ENCODE measurements at regions not wholly inside any gene's neighbourhood (a gene's known extent, or its start where the extent isn't known, plus 50 kb on each side); places are given as distances from the start of the nearest gene placed in this dataset.

DNA sequence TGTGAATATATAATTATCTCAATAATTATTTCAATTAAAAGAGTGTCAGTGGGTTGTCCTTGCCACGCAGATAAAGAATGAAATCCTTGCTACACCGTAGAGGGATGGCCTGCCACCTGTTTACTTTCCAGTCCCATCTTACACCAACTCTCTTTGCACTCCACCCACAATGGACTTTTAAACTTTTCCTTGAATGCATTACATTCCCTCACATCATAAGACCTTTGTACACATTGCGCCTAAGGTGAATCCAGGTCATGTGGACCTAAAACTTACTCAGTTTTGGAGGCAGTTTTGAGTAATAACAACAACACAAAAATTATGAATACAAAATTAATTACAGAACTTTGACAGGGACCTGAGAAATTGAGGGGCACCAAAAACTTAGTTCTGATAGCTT is 78.7 kb upstream of the PDE5A start (continued):
- TF ChIP-seq ZNF552 (CRISPR knock-in tag; IDR thresholded peaks at IDR 0.05; ENCODE audit: borderline replicate concordance) = no peak
- TF ChIP-seq, protein P1, sequence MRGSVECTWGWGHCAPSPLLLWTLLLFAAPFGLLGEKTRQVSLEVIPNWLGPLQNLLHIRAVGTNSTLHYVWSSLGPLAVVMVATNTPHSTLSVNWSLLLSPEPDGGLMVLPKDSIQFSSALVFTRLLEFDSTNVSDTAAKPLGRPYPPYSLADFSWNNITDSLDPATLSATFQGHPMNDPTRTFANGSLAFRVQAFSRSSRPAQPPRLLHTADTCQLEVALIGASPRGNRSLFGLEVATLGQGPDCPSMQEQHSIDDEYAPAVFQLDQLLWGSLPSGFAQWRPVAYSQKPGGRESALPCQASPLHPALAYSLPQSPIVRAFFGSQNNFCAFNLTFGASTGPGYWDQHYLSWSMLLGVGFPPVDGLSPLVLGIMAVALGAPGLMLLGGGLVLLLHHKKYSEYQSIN (CRISPR knock-in tag; IDR thresholded peaks at IDR 0.05; ENCODE audit: borderline replicate concordance) = no peak
- TF ChIP-seq TARDBP (CRISPR knock-in tag; IDR thresholded peaks at IDR 0.05) = 0 out of 2 replicates have a peak, but pooled peaks have one; percentile 27
- TF ChIP-seq ZNF232 (CRISPR knock-in tag; IDR thresholded peaks at IDR 0.05; ENCODE audit: borderline replicate concordance) = no peak
- TF ChIP-seq ZNF264 (CRISPR knock-in tag; IDR thresholded peaks at IDR 0.05) = 0 out of 2 replicates have a peak, but pooled peaks have one; percentile 61
- no peak for TF ChIP-seq ZNF710 (CRISPR knock-in tag; IDR thresholded peaks at IDR 0.05; ENCODE audit: borderline replicate concordance)
- no peak for TF ChIP-seq ZNF510 (CRISPR knock-in tag; IDR thresholded peaks at IDR 0.05; ENCODE audit: low read depth)

DNA sequence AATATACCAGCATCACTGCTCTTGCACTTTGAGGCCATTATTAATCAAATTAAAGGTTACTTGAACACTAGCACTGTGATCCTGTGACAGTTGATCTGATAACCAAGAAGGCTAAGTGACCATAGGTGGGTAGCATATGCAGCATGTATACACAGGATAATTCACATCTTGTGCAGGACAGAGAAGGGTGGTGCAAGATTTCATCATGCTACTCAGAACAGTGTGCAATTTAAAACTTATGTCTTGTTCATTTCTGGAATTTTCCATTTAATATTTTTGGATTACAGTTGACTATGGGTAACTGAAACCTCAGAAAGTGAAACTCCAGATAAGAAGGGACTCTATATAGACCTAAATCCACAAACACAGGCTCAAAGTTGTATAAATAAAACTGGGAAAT is 78.2 kb upstream of the PDE5A start:
- BruUV-seq (replicated peaks) = no TSS peak
- H3K4me3 ChIP-seq (replicated peaks in 1 of 3; ENCODE audit: insufficient read depth in 1 of 3, low read depth in 2 of 3, low read length in 3 of 3) = no peak overlapping the region
- intact Hi-C loops (cut with micrococcal nuclease; ENCODE audit: unreplicated experiment) = no loop called here
- no peak overlapping the region for H3K27ac ChIP-seq (ENCODE audit: extremely low read length, insufficient read depth, low read length)
- peaks cover 5% of the 10 kb centered on the region; the same call in 1 of the 2 replicates for H3K9me3 ChIP-seq (ENCODE audit: low read length)
- DNase-seq (ENCODE audit: low spot score) (no peak), ATAC-seq (no peak; the same call in 2 of the 3 replicates), FAIRE-seq (no peak)
- no peak overlapping the region for H2AFZ ChIP-seq (ENCODE audit: low read length)
- H3K36me3 ChIP-seq (replicated peaks in 1 of 2; ENCODE audit: control insufficient read depth in 1 of 2, insufficient read depth in 2 of 2, low read length in 2 of 2) = no peaks in the 10 kb centered on the region
- H3K4me1 ChIP-seq (ENCODE audit: insufficient read depth, low read length) = peaks cover 18% of the 10 kb centered on the region
- no peaks in the 10 kb centered on the region for H3K27me3 ChIP-seq (ENCODE audit: control insufficient read depth in 1 of 2, insufficient read depth in 2 of 2, low read length in 2 of 2)
- ChIA-PET CTCF (ENCODE audit: low intra/inter-chr PET ratio, low total read pairs) (no interaction called here), POLR2A (no interaction called here)
- H3K4me2 ChIP-seq (ENCODE audit: low read depth, low read length) = peak overlapping the region; percentile 27; the same call in 1 of the 2 replicates
- TF ChIP-seq ZNF691 (CRISPR knock-in tag; IDR thresholded peaks at IDR 0.05; ENCODE audit: borderline replicate concordance, low read depth) = no peak
- TF ChIP-seq, protein P2, sequence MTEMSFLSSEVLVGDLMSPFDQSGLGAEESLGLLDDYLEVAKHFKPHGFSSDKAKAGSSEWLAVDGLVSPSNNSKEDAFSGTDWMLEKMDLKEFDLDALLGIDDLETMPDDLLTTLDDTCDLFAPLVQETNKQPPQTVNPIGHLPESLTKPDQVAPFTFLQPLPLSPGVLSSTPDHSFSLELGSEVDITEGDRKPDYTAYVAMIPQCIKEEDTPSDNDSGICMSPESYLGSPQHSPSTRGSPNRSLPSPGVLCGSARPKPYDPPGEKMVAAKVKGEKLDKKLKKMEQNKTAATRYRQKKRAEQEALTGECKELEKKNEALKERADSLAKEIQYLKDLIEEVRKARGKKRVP (CRISPR knock-in tag; IDR thresholded peaks at IDR 0.05) = peak in 1 of 2 experiments; percentile 57; a peak in 1 of 4 replicates
- TF ChIP-seq, protein P1 (CRISPR knock-in tag; IDR thresholded peaks at IDR 0.05; ENCODE audit: borderline replicate concordance) = no peak
- no peak for TF ChIP-seq MLXIP (CRISPR knock-in tag; IDR thresholded peaks at IDR 0.05; ENCODE audit: borderline replicate concordance)
- TF ChIP-seq, protein P3, sequence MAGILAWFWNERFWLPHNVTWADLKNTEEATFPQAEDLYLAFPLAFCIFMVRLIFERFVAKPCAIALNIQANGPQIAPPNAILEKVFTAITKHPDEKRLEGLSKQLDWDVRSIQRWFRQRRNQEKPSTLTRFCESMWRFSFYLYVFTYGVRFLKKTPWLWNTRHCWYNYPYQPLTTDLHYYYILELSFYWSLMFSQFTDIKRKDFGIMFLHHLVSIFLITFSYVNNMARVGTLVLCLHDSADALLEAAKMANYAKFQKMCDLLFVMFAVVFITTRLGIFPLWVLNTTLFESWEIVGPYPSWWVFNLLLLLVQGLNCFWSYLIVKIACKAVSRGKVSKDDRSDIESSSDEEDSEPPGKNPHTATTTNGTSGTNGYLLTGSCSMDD (CRISPR knock-in tag; IDR thresholded peaks at IDR 0.05) = no peak
- no peaks in the 10 kb centered on the region for H3K79me2 ChIP-seq (ENCODE audit: insufficient read depth, low read length)
- in situ Hi-C loops (cut with HindIII; ENCODE audit: extremely low pct_ligation_motif_present, low pct_unique_long_range_greater_than_20kb) = no loop called here
- H3K9ac ChIP-seq (ENCODE audit: insufficient read depth, low read depth, low read length) = no peak overlapping the region
- no peaks in the 10 kb centered on the region for H4K20me1 ChIP-seq (ENCODE audit: insufficient read depth, low read length)
